Fibroblast of the conjunctiva (primary cell): ENCODE measurements at regions not wholly inside any gene's neighbourhood (a gene's known extent, or its start where the extent isn't known, plus 50 kb on each side); places are given as distances from the start of the nearest gene placed in this dataset.

Experiments
- DNase-seq: peaks from one replicate; pipeline ENCODE4 v3.0.0-alpha.2; 2010; ENCODE audit warnings: low read depth

DNA sequence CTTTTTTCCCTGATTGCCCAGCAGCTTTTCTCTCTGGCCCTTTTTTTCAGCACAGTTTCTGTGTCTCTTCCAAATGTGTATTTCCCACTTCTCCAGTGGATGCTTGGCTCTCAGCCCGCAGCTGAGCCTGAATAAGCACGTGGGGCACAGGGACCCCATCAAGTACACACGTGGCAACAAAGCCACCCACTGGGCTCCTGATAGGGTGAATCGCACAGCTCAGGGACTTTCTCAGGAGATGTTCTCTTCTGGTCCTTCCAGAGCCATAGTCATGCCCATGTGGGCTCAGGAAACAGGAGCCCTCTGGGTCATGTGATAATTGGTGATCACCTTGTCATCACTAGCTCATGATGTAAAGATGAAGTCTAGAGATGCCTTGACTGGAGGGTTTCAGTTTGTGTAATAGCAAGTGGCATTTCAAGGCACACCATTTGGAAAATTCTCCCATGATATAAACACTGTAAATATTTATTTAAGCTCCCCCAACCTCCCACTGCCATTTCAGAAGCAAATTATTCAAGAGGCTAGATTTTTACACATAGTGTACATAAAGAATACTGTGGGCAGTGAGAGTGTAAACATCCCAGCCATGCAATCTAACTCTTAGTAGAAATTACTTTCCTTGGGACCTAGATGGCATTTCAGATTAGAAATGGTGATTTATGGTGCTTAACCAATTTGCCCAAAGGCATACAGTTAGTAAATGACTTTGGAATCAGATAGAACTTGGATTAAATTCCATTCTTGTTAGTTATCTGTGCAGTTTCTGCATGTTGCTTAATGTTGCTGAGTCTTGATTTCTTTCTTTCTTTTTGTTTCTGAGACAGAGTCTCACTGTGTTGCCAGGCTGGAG is 597.5 kb downstream of the SLC4A3 start:
- DNase-seq: no peak

DNA sequence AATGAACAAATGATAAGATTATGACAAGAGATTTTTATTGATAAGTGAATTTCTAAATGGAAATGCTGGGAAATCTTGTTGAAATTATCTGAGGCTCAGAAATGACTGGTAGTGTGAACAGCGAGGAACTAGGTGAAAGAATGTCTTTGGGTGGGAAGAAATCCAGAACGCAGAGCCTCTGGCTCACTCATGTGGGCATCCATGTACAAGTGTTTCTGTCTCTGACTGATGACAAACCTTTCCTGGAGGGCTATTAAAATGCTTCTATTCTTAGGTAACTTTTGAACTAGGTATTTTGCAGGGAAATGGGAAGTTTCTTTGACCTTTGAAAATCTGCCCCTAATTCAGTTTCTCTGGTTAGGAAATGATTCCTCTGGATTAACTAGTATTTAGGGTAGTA is 598.6 kb downstream of the SLC4A3 start:
- no peak for DNase-seq

DNA sequence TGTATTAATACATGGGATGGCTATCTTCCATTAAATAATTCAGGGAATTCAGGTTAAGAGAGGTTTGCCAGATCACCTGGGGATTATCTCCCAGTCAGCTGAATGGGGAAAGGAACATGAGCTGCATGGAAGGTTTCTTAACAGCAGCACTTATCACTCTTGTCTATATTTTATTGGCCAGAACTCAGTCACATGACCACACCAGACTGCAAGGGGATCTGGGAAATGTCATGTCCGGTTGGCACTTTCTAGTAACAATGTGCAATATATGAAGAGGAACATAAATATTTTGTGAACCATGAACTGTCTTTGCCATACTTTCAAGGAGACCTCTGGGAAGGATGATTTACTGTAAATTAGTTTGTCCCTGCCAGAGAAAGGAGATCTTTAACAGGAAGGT is 599.1 kb downstream of the SLC4A3 start:
- DNase-seq: no peak

DNA sequence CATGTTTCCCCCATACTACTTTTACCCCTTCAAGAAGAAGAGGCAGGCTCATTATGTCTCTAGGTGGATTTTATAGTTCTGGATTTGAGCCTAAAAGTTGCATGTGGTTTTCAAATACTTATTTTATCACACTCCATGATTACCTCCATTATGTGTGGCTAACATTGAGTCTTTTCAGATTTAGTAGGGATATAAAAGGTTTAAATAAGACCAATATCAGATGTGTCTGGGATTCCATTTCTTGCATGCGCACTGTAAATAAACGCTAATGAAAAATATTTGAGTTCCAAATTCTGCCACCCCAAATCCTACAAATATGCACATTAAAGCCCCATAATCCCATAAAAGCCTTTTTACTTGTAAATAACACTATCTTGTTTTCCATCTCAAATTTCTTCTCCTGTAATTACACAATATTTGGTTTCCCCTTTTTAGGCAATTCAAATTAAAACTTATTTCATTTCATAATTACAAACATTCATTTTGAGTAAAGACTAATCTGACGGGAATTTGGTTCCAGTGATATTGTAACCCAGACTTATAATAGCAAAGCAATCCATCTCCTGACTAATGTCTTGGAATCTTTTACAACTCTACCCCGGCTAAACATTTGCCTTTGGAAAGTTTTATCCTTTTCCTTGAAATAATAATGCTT is 600.0 kb downstream of the SLC4A3 start:
- no peak for DNase-seq

DNA sequence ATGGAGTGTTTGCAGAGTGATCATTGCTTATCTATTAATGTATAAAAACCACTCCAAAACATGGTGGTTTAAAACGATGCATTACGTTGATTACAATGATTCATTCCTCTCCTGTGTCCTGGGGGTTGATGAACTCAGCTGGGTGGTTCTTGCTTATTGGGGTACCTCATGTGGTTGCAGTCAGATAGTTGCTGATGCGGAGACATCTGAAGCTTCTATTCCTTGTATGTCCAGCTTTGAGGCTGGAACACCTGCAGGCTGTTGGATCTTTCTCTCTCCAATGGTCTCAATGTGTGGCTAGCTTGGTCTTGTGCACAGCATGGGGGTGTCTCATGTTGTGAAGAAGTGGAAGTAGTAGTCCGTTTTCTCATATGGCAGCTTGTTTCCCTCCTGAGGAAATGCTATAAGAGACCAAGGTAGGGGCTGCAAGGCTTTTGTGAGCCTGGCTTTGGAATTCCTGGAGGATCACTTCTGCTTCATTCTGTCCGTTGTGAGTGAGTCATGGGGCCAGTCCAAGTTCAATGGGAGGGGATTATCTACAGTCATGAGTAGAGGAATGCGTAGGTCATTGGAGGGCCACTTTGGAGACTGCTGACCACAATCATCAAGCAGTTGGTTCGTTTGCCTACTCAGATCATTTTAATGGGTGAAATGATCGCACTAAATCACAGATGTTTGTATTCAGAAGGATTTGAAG is 601.0 kb downstream of the SLC4A3 start:
- peak; percentile 75 for DNase-seq

DNA sequence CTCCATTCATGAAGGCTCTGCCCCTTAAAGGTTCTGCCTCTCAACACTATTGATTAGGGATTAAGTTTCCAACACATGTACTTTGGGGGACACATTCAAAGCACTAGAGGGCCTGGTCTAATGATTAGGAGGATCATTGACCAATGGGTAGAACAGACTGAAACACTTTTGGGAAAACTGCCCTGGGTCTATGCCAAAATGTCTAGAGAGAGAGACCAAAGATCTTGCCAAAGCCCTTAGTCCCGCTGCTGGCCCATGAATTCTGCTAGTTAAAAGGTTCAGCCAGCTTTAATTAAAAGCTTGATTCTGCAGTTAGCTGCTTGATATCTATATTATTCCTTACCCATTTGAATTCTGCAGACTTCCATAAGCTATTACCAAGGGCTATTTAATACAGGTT is 613.2 kb downstream of the SLC4A3 start:
- DNase-seq: no peak

DNA sequence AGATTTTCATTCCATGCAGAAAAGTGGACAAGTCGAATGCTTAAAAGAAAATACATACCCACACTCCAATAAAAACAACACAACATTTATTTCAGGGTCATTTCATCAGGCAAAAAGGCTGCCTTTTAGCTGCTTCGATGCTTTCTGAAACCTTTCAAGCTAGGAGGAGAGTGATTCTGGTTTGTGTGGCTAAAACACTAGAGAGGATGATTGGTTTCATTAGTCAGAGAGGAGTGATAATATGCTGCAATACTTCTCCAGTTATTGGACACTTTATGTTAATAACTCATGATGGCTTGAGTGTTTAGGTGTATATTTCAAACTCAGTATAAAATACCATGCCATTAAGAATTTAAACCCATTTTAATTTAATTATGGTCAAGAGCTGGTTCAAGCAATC is 614.0 kb downstream of the SLC4A3 start:
- no peak for DNase-seq

DNA sequence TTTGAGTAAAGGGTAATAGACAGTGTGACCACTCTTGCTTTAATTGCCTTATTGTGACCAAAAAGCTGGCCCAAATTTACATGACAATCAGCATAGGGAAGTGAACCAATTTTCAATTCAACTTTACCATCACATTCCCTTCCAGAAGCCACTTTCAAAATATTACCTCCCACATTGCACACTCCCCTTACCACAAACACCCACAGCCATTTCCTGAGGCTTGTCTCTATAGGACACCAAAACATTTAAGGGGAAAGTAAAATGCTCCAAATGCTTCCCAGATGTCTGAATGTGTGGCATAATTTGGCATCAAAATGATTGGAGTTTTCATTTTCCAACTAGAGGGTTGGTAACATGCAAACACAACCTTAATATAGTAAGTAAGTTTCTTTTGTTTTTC is 616.1 kb downstream of the SLC4A3 start:
- no peak for DNase-seq

DNA sequence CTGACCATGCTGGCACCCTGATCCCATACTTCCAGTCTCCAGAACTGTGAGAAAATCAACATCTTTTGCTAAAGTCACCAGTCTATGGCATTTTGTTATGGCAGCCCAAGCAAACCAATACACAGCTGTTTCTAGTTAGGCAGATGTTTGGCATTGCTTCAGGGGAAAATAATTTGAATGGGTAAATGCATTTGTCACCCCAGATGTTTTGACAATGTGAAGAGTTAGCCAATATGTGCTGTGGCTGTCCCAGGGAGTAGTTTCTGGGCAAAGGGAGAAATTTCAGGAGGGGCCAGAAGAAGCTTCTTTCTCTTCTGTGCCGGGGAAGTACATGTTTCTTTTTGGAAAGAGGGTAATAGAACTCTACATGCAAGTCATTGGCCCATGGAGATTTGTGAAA is 619.0 kb downstream of the SLC4A3 start:
- no peak for DNase-seq

DNA sequence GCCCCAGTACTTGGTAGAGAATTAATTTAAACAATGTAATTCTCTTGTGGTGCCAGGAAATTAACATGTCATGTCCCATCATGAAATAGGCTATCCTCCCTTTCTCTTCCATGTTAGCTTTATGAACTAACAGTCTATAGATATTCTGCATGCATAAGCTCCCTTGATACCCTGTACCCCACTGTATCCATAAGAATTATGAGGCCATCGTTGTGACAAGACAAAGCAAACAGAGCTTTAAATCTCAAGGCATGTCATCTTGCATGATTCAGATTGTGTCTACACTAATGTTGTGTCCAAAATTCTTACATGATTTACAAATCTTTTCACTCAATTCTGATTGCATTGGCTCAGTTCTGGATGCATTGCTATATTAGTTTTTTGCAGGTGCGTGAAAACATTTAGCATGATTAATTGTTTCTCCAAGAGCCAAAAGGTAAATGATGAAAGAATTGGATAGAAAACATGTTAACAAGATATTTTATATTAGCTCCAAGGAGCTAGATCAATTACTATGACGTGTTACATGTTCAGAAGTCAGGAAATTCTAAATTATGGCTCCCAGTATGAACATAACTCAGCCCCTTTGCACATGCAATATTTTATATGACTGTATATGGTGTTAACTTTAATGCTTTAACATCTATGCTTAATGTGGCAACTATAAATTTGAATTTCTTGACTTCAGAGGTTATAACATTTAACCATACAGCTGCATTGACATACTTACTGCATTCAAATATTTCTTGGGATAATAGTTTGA is 620.3 kb downstream of the SLC4A3 start:
- DNase-seq: no peak

DNA sequence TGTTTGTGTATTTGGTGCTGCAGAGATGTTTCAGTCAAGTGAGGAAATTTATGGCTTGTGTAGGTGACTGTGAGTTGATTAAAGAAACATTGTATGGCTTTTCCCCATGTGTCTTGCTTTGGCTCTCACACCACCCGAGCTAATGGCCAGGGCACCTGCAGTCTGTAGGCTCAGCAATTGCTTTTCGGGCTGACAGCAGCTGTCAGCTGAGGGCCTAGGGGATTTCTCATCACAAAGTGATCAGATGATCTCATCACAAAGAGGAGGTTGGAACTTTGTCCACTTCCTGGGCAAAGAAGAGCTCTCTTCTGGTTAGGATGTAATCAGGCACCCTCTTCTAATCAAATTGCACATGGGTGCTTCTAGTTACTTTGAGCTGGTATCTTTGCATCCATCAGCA is 632.2 kb downstream of the SLC4A3 start:
- no peak for DNase-seq

DNA sequence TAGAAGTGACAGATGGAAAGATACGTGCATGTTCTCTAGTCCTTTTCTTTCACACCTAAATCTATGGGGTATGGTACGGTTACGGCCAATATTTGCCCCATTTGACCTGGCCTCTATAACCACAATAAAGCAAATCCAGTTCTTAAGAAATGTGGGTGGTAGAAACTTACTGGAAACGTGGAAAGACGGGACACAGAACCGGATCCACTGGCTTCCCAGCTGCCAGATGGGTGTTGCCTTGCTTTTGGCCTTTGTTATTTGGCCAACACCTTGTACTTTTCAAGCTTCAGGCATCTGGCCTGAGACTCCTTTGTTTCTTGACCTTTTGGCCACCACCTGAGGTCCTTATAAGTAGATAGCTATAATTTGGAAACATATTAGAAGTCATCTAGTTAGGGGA is 635.9 kb downstream of the SLC4A3 start:
- DNase-seq: no peak

DNA sequence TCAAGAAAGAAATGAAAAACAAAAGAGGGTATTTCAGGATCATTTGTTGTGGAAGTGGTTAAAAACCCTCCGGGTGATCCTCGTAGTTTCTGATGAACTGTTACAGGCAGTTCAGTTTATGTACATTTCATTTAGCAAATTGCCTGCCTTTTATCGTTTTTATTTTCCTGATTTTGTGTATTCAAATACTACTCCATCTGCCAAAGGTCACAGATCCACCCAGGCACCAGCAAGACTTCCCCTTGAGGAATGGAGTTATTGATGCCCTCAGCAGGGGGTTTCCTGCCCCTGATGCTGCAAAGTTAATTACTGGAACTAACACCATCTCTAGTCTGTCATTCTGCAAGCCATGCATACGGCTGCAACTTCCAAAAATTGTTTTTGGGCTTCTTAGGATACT is 641.9 kb downstream of the SLC4A3 start:
- no peak for DNase-seq

DNA sequence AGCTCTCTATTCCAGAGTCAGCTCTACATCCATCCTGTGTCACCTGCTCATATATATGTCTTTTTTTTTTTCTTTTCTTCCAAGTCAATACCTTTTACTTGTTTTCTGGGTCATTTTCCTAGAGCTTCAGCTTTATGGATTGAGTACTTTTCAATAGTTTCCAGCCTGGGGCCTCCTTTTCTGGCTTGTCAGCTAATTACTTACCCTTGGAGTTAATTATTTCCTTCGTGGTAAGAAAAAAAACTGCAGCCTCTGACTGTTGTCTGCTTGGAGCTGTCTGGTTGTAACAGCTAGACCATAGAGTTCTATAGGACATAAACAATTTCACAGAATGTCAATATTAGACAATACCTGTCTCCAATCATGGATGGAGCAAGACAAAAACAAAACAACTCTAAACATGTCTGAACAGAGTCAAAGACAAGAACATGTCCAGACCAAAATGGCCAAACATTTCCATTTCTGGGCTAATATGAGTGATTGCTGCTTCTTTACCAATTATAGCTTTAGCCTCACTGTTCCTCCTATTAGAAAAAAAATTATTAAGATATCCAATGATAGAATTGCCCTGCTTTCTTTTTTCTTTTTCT is 643.1 kb downstream of the SLC4A3 start:
- no peak for DNase-seq

DNA sequence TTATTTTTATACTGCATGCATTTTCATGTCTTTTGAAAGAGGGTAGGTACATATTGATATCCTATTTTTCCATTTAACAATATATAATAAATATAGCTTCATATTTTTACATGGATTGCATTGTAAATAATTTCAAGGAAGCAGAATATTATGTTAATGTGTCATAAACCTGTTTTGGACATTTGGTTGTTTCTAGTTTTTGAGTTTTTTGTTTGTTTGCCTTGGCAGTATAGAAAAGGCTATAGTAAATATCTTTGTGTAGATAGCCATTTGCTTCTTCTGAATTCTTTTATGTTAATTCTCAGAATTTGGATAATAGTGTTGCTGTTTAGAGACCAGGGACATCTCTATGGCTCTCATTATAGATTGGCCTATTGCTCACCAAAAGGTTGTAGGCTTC is 645.2 kb downstream of the SLC4A3 start:
- DNase-seq: no peak

DNA sequence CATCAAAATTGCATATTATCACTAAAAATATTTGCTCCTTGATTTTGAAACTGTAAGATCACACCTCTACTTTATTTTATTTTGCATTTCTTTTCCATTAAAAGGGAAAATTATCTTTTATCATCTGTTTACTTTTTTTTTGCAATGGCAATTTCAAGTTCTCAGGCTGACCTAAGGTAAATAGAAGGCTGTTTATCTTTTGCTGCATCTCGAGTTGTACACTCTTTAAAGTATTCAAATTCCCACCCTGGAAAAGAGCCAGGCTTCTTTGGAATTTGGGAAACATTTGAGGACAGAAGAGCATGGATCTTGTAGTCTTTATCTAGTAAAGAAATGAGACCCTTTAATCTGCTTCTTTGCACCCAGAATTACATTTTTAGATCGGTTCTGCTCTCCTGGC is 645.7 kb downstream of the SLC4A3 start:
- DNase-seq: no peak

DNA sequence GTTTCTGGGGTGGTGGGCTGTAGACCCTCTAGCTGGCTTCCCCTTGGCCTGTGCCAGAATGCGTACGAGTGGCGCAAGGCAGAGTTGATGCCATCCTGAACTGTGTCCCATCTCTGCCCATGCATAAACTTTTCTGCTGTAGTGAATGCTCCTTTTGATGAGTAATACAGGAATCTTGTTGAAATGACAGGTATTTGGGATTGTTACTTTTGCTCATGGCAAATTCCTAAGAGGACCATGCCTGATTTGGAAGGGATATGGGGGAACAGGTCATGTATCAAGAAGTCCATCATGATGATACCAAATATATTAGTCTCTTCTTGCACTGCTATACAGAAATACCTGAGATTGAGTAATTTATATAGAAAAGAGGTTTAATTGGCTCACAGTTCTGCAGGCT is 648.0 kb downstream of the SLC4A3 start:
- DNase-seq: no peak

DNA sequence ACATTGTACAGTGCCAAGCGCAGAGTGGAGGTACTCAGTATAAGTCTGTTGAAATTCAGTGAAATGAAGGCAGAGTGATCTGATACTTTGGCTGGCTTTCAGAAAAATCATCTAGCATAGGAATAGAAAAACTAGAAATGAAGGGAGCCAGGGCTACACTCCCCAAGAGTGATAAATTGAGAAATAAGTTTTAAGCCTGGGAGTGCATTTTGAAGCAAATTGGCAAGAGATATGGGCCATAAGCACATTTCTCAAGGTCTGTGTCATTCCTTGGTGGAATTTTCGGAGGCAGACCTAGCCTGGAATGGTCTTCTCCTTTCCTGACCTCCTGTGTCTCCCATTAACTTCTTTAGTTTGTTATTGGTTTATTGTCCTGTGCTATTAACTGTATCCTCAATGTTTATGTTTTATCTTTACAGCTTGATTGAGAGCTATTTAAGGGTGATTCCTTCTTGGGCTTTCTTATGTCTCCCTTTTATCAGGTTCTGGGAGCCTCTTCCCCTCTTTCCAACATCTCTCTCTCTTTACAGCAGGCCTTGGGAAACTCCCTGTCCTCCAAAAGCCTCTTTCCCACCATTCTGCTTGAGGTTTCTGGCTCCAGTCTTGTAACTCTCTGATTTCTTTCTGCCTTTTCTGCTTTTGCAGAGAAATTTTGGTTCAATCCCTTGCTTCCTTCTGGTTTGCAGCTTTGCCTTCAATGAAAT is 649.5 kb downstream of the SLC4A3 start:
- peak; percentile 42 for DNase-seq

DNA sequence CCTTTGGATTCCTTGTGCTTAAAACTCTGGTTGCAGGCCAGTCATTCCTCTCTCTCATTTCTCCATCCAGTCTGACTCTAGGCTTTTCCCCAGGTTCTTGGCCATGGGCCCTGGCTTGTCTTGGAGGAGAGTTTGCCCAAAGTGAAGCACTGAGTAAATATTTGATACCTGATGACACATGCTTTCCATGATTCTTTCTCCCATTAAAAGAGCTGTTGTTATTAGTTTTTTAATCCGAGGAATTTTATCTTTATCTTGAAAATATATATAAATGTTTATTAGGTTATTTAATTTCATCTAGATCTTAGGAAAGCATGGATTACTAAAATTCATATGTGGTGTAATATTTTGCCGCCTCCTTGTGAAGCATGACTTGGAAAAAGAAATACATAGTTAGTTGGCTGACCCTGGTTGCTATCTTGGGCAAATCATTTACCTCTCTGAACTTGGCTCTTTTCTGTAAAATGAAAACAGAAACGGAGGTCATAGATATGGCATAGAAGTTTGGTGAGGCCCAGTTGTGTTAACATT is 650.1 kb downstream of the SLC4A3 start:
- peak; percentile 66 for DNase-seq

DNA sequence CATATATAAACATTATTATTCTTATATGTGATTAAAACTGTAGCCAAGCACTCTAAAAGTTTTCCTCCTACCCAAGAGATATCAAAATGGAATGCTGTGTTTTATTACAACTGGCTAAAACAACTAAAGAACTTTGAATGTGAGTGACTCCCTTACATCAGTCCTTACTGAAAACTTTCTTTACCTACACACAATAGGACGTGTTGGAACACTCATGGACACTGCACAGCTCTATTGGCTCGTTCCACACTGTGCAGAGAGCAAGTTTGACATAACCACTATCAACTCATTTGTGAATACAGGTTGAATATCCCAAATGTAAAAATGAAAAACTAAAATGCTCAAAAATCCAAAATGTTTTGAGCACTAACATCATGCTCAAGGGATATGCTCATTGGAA is 650.6 kb downstream of the SLC4A3 start:
- no peak for DNase-seq

DNA sequence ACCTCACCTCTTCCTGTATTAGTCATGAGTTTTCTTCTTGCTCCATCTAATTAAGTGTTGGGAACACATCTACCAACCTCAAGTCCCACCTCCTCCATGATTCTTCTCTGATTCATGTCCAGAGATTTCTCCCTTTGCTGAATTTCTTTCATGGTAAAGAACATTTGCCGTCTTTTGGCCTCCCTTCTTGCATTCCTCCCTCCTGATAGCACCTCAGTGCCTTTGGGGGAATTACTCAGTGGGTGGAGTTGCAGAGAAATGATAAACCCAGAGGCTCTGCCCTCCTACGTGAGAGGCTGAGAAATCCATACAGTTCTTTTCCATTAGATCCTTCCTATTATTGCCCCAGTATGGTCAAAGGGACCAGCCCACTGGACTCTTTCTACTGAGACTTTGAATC is 651.9 kb downstream of the SLC4A3 start:
- peak; percentile 29 for DNase-seq
